Thyroid gland (tissue), 4 donors: ENCODE measurements at regions not wholly inside any gene's neighbourhood (a gene's known extent, or its start where the extent isn't known, plus 50 kb on each side); places are given as distances from the start of the nearest gene placed in this dataset.
"Not testable (repeated sequence)": the region's sequence is repeated elsewhere in the genome, so short reads cannot be mapped to it uniquely, and the experiment has no call there.

ENCODE experiments used
- DNase-seq, 2 donors: peaks; one replicate each; pipeline ENCODE4 v3.0.0-alpha.2; 2019
- H3K27ac ChIP-seq, 3 donors: fragments of 200-600 bp; sonication (generic); 1 replicate in 2 of 3; 2 replicates in 1 of 3; pipeline ENCODE4 v1.5.1; 2016 to 2019; ENCODE audit warnings: mild to moderate bottlenecking in 1 of 3, moderate library complexity in 1 of 3
- H3K27me3 ChIP-seq: fragments of 200-600 bp; sonication (generic); one replicate; pipeline ENCODE4 v1.5.1; 2019
- H3K36me3 ChIP-seq, 2 donors: fragments of 200-600 bp; sonication (generic); one replicate each; pipeline ENCODE4 v1.5.1; 2016 to 2019
- H3K4me1 ChIP-seq, 2 donors: fragments of 200-600 bp; sonication (generic); one replicate each; pipeline ENCODE4 v1.5.1; 2017 to 2019
- H3K4me3 ChIP-seq, 3 donors: fragments of 200-600 bp; sonication (generic); replicated peaks in 1 of 3; 1 replicate in 2 of 3; 2 replicates in 1 of 3; pipeline ENCODE4 v1.5.1; 2016; ENCODE audit warnings: mild to moderate bottlenecking in 1 of 3
- H3K9me3 ChIP-seq: fragments of 200-600 bp; sonication (generic); one replicate; pipeline ENCODE4 v1.5.1; 2017
- CTCF ChIP-seq, 6 experiments: fragments of 200-600 bp in 3 of 6; fragments of 450-650 bp in 3 of 6; sonication (generic) in 3 of 6; IDR thresholded peaks; one replicate each; pipeline ENCODE4 v1.5.1; 2016 to 2019; ENCODE audit warnings: antibody characterized with exemption in 6 of 6, mild to moderate bottlenecking in 2 of 6, inconsistent platforms in 1 of 6, moderate library complexity in 1 of 6
- POLR2A ChIP-seq, 2 donors: fragments of 450-650 bp; IDR thresholded peaks; one replicate each; pipeline ENCODE4 v1.6.1; 2017; ENCODE audit warnings: antibody characterized with exemption in 2 of 2, mild to moderate bottlenecking in 2 of 2, moderate library complexity in 1 of 2
- WGBS, 2 donors: methylation state at CpG; one replicate each; pipeline ENCODE4 v1.1.5; 2017; 5-methylcytosine and 5-hydroxymethylcytosine counted together
- intact Hi-C: fragments of 100-400 bp; cut with DNase I; formaldehyde crosslinking; loops from one replicate; pipeline ENCODE4 v1.15.1; 2023

DNA sequence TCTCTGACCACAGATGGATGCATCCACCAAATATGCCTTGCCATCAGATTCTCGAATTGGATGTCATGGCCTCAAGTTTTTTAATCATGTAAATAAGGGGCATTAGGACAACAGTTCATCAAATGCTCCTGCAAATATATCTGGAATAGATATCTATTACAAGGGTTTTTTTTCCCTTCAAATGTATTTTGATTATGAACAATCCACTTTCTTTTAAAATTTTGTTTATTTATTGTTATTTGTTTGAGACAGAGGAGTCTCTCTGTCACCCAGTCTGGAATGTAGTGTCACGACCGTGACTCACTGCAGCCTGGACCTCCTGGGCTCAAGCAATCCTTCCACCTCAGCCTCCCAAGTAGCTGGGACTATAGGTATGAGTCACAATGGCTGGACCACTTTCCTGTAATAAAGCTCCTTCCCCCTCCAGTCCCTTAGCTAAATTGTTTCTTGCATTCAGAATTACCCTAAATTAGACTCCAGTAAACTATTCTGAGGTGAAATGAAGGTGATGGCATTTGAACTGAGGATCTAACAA lies 1412.1 kb downstream of the EFNA5 start:
- no peaks in the 10 kb centered on the region for H3K36me3 ChIP-seq
- H3K27ac ChIP-seq, result no peak overlapping the region
- WGBS, 2 donors, result 87 to 90% methylated on average over 3 of the region's 3 CpGs
- no peaks in the 10 kb centered on the region for H3K4me1 ChIP-seq
- intact Hi-C loops, result no loop called here
- no peaks in the 10 kb centered on the region for H3K27me3 ChIP-seq
- H3K4me3 ChIP-seq, result no peak overlapping the region
- no peak for DNase-seq
- TF ChIP-seq POLR2A (IDR thresholded peaks at IDR 0.05), result no peak
- TF ChIP-seq CTCF (IDR thresholded peaks at IDR 0.05), result no peak
- no peaks in the 10 kb centered on the region for H3K9me3 ChIP-seq

DNA sequence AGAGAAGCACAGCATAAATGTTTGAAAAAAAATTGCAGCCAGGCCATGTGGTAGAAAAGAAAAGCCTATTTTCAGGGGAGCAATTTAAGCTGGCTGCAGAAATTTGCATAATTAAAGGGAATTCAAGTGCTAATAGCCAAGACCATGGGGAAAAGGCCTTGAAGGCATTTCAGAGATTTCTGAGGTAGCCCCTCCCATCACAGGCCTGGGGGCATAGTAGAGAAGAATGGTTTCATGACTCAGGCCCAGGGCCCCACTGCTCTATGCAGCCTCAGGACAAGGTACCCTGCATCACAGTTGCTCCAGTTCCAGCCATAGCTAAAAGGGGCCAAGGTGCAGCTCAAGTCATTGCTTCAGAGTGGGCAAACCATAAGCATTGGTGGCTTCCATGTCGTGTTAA lies 1416.0 kb downstream of the EFNA5 start:
- no peaks in the 10 kb centered on the region for H3K4me1 ChIP-seq
- WGBS, 2 donors, result 91 to 92% methylated on average over 1 of the region's 1 CpG
- H3K27ac ChIP-seq, result no peak overlapping the region
- no peaks in the 10 kb centered on the region for H3K27me3 ChIP-seq
- no peaks in the 10 kb centered on the region for H3K36me3 ChIP-seq
- intact Hi-C loops, result no loop called here
- H3K9me3 ChIP-seq, result no peaks in the 10 kb centered on the region
- no peak for TF ChIP-seq CTCF (IDR thresholded peaks at IDR 0.05)
- no peak for TF ChIP-seq POLR2A (IDR thresholded peaks at IDR 0.05)
- no peak overlapping the region for H3K4me3 ChIP-seq
- no peak for DNase-seq

- WGBS, 2 donors, result 95 to 97% methylated on average over 29 to 44 of the region's 46 CpGs
- H3K36me3 ChIP-seq, H3K9me3 ChIP-seq, DNase-seq, H3K4me1 ChIP-seq, intact Hi-C loops, H3K27ac ChIP-seq, H3K4me3 ChIP-seq, H3K27me3 ChIP-seq: not testable (repeated sequence)
Observed at GRCh38 chr5:106246044-106246745, 1424.5 kb downstream of the EFNA5 start.

- no peaks in the 10 kb centered on the region for H3K9me3 ChIP-seq
- no peak overlapping the region for H3K4me3 ChIP-seq
- H3K27me3 ChIP-seq, result no peaks in the 10 kb centered on the region
- H3K4me1 ChIP-seq, result no peaks in the 10 kb centered on the region
- H3K27ac ChIP-seq, result no peak overlapping the region
- TF ChIP-seq POLR2A (IDR thresholded peaks at IDR 0.05), result no peak
- TF ChIP-seq CTCF (IDR thresholded peaks at IDR 0.05), result no peak
- DNase-seq, result no peak
- intact Hi-C loops, result no loop called here
- H3K36me3 ChIP-seq, result no peaks in the 10 kb centered on the region
Observed at GRCh38 chr5:106241409-106241808, 1429.3 kb downstream of the EFNA5 start.

- Histone ChIP-seq H3K27me3 (no peaks in the 10 kb centered on the region), H3K4me3 (no peak overlapping the region), H3K4me1 (no peaks in the 10 kb centered on the region), H3K36me3 (no peaks in the 10 kb centered on the region), H3K27ac (no peak overlapping the region), H3K9me3 (no peaks in the 10 kb centered on the region)
- no peak for DNase-seq
- intact Hi-C loops, result no loop called here
- no peak for TF ChIP-seq CTCF (IDR thresholded peaks at IDR 0.05)
- no peak for TF ChIP-seq POLR2A (IDR thresholded peaks at IDR 0.05)
- 92 to 94% methylated on average over 11 to 18 of the region's 25 CpGs for WGBS, 2 donors
Observed at GRCh38 chr5:106205916-106206571, 1464.7 kb downstream of the EFNA5 start.
